ENCODE measurements at regions not wholly inside any gene's neighbourhood (a gene's known extent, or its start where the extent isn't known, plus 50 kb on each side); places are given as distances from the start of the nearest gene placed in this dataset.

DNA sequence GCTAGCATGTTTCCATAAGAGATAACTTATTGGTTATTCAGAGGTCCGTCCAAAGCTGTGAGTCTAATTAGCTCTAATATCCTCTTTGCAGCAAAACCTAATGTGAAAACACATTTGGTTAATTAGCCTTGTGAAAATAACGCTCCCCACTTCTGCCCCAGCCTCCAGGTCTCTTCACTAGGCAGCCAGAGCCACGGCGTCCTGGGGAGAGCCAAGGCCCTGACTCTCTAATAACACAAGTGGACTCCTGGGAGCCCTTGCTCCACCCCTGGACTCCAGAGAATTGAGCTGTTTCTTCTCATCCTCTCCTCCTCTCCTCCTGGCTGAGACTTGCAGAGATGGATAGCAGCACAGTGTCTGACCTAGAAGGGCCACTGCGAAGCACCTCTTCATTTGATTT is 78.8 kb downstream of the CCDC185 start:
- H3K79me2 ChIP-seq (ENCODE audit: insufficient read depth, low read length) = no peaks in the 10 kb centered on the region
- H3K36me3 ChIP-seq (ENCODE audit: control insufficient read depth in 1 of 2, insufficient read depth in 2 of 2, low read length in 2 of 2) = no peaks in the 10 kb centered on the region
- TF ChIP-seq, protein P1, sequence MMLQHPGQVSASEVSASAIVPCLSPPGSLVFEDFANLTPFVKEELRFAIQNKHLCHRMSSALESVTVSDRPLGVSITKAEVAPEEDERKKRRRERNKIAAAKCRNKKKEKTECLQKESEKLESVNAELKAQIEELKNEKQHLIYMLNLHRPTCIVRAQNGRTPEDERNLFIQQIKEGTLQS (IDR thresholded peaks at IDR 0.05) = no peak
- TF ChIP-seq SIN3A (IDR thresholded peaks at IDR 0.05; ENCODE audit: low read depth) (no peak), POLR2A (IDR thresholded peaks at IDR 0.05; ENCODE audit: borderline replicate concordance, extremely low read depth, insufficient read depth, insufficient read length) (no peak), RAD21 (IDR thresholded peaks at IDR 0.05; ENCODE audit: low read depth) (no peak), ELF1 (IDR thresholded peaks at IDR 0.05; ENCODE audit: borderline replicate concordance, low read depth) (no peak), POLR2AphosphoS5 (IDR thresholded peaks at IDR 0.05; ENCODE audit: low read depth, low read length) (no peak), EGR1 (IDR thresholded peaks at IDR 0.05; ENCODE audit: low read depth) (no peak), YY1 (IDR thresholded peaks at IDR 0.05; ENCODE audit: extremely low read depth, insufficient replicate concordance, low read depth, low read length) (no peak), SRF (IDR thresholded peaks at IDR 0.05; ENCODE audit: low read depth) (no peak), CEBPB (IDR thresholded peaks at IDR 0.05; ENCODE audit: low read depth) (no peak), EZH2phosphoT487 (IDR thresholded peaks at IDR 0.05; ENCODE audit: borderline replicate concordance) (no peak), TCF7L2 (IDR thresholded peaks at IDR 0.05; ENCODE audit: borderline replicate concordance, extremely low read depth, insufficient read depth, insufficient read length) (no peak), ZNF274 (IDR thresholded peaks at IDR 0.05; ENCODE audit: low read depth, low read length) (no peak), FOSL1 (IDR thresholded peaks at IDR 0.05; ENCODE audit: low read depth) (no peak)
- TF ChIP-seq, protein P2, sequence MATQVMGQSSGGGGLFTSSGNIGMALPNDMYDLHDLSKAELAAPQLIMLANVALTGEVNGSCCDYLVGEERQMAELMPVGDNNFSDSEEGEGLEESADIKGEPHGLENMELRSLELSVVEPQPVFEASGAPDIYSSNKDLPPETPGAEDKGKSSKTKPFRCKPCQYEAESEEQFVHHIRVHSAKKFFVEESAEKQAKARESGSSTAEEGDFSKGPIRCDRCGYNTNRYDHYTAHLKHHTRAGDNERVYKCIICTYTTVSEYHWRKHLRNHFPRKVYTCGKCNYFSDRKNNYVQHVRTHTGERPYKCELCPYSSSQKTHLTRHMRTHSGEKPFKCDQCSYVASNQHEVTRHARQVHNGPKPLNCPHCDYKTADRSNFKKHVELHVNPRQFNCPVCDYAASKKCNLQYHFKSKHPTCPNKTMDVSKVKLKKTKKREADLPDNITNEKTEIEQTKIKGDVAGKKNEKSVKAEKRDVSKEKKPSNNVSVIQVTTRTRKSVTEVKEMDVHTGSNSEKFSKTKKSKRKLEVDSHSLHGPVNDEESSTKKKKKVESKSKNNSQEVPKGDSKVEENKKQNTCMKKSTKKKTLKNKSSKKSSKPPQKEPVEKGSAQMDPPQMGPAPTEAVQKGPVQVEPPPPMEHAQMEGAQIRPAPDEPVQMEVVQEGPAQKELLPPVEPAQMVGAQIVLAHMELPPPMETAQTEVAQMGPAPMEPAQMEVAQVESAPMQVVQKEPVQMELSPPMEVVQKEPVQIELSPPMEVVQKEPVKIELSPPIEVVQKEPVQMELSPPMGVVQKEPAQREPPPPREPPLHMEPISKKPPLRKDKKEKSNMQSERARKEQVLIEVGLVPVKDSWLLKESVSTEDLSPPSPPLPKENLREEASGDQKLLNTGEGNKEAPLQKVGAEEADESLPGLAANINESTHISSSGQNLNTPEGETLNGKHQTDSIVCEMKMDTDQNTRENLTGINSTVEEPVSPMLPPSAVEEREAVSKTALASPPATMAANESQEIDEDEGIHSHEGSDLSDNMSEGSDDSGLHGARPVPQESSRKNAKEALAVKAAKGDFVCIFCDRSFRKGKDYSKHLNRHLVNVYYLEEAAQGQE (IDR thresholded peaks at IDR 0.05; ENCODE audit: low read depth) = no peak
- TF ChIP-seq, protein P3, sequence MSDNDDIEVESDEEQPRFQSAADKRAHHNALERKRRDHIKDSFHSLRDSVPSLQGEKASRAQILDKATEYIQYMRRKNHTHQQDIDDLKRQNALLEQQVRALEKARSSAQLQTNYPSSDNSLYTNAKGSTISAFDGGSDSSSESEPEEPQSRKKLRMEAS (IDR thresholded peaks at IDR 0.05) = no peak
- TF ChIP-seq, protein P4, sequence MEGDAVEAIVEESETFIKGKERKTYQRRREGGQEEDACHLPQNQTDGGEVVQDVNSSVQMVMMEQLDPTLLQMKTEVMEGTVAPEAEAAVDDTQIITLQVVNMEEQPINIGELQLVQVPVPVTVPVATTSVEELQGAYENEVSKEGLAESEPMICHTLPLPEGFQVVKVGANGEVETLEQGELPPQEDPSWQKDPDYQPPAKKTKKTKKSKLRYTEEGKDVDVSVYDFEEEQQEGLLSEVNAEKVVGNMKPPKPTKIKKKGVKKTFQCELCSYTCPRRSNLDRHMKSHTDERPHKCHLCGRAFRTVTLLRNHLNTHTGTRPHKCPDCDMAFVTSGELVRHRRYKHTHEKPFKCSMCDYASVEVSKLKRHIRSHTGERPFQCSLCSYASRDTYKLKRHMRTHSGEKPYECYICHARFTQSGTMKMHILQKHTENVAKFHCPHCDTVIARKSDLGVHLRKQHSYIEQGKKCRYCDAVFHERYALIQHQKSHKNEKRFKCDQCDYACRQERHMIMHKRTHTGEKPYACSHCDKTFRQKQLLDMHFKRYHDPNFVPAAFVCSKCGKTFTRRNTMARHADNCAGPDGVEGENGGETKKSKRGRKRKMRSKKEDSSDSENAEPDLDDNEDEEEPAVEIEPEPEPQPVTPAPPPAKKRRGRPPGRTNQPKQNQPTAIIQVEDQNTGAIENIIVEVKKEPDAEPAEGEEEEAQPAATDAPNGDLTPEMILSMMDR (IDR thresholded peaks at IDR 0.05 in 2 of 3, conservative IDR thresholded peaks at IDR 0.05 in 1 of 3; ENCODE audit: borderline replicate concordance in 1 of 3, insufficient read depth in 1 of 3, low read depth in 2 of 3, low read length in 2 of 3) = no peak
- CTCF ChIA-PET = no interaction called here
- H2AFZ ChIP-seq (ENCODE audit: low read depth, low read length, poor library complexity, severe bottlenecking) = no peak overlapping the region
- ATAC-seq (no peak), DNase-seq (ENCODE audit: low read depth, low spot score) (no peak)
- H4K20me1 ChIP-seq (ENCODE audit: insufficient read depth) = no peaks in the 10 kb centered on the region
- no peak overlapping the region for H3K4me2 ChIP-seq (ENCODE audit: low read length)
- no peak overlapping the region for H3K4me3 ChIP-seq (replicated peaks in 1 of 2; ENCODE audit: low read depth in 1 of 2, low read length in 2 of 2)
- no TSS peak for BruUV-seq (replicated peaks)
- no peaks in the 10 kb centered on the region for H3K9me2 ChIP-seq (ENCODE audit: insufficient read depth)
- RAD21 ChIA-PET (ENCODE audit: low non-redundant PET in 1 of 2, low total read pairs in 2 of 2, uncharacterized antibody in 2 of 2, unreplicated experiment in 2 of 2) = no interaction called here
- no peak overlapping the region for H3K27ac ChIP-seq (ENCODE audit: low read depth, low read length)
- H3K4me1 ChIP-seq (ENCODE audit: control insufficient read depth in 1 of 2, insufficient read depth in 2 of 2, low read length in 2 of 2) = no peaks in the 10 kb centered on the region
- POLR2A ChIA-PET = no interaction called here
- peaks cover 36% of the 10 kb centered on the region for H3K27me3 ChIP-seq (ENCODE audit: insufficient read depth, low read length)
- no peaks in the 10 kb centered on the region for H3K9me3 ChIP-seq (ENCODE audit: control insufficient read depth in 1 of 2, insufficient read depth in 1 of 2, low read depth in 1 of 2, low read length in 2 of 2)
- intact Hi-C loops (cut with micrococcal nuclease) = no loop called here
- H3K9ac ChIP-seq (ENCODE audit: low read length) = no peak overlapping the region
